GM18526 (cell line): ENCODE measurements at regions not wholly inside any gene's neighbourhood (a gene's known extent, or its start where the extent isn't known, plus 50 kb on each side); places are given as distances from the start of the nearest gene placed in this dataset.

ENCODE experiments used
- POLR2A ChIP-seq: IDR thresholded peaks from 3 replicates; pipeline ENCODE4 v1.6.1; 2011; ENCODE audit not compliant: insufficient read length; ENCODE audit errors: extremely low read depth

- no peak for TF ChIP-seq POLR2A
Observed at GRCh38 chr12:4171742-4172141, 101.8 kb upstream of the CCND2 start.

DNA sequence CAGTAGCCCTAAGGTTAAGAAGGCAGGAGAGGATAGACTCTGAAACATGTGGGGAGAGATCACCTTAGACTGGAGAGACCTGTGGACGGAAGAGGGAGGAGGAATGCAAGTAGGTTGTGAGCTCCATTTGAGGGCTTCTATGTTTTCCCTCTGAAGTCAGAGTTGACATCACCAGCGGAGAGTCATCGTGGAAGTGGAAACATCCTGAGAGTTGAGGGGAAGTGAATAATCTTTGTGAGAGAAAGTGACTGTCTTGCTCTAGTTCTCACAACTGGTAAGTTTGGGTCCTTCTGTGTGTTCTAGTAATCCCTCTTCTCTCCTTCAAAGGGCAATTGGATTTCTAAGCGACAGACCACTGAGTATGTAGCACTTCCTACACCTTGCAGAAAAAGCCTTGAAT is 103.6 kb upstream of the CCND2 start:
- TF ChIP-seq POLR2A, result no peak

- TF ChIP-seq POLR2A, result no peak
Observed at GRCh38 chr12:4169531-4169930, 104.0 kb upstream of the CCND2 start.

DNA sequence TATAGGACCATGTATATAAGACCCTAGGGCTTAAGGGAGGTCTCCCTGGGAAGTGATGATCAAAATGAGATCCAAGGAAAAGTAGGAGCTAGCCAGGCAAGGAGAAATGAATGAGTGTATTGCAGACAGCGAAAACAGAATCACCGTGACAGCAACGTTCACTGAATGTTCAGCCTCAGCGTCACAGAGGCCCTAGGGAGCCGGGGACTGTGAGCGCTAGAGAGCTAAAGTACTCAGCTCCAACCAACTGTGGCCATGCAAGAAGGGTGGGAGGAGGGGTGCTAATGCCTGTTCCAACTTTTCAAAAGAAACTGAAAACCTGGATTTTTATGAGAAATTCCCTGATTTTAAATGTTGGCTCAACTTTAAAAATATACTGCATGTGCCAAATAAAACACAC is 105.5 kb upstream of the CCND2 start:
- TF ChIP-seq POLR2A, result no peak

DNA sequence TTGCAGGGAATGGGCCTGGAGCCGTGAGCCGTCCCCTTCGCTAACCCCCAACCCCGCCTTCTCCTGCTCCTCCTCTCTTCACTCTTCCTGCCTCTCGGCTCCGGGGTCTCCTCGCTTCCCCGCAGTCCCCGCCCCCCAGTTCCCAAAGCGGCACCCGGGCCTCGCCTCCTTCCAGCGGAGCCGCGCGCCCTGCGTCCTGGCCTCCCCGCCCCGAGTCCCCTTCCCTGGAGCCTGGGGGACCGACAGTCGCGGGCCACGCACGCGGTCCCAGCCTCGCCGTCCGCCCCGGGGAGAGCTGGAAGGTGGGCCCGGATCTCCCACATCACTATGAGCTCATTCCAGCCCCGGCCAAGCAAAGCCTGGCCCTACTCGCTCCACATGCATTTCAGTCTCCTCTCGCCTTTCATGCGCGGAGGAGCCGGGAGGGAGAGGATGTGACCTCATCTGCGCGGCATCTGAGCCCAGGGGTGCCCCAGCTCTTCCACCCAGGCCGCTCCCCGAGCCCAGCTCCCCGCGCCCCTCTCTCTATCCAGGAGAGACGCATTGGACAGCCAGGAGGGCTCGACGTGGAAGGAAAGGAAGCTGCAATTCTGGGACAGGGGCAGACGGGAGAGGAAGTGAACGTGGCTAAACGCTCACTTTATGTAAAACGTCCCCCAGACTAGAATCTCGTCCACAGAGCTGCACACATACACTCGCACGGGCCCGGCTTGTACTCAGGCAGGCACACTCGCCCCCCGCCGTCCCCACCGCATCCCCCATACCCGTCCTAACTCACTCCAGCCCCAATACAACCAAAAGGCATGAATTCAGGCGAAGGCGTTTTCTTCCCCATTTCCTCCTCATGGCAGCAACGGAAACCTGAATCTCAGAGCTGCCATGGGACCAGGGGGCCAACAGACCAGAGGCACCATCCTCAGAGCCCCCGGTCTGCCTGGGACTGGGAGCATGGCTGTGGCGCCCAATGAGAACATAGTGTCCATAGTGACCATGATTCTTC is 108.7 kb upstream of the CCND2 start:
- TF ChIP-seq POLR2A, result peak; percentile 49

DNA sequence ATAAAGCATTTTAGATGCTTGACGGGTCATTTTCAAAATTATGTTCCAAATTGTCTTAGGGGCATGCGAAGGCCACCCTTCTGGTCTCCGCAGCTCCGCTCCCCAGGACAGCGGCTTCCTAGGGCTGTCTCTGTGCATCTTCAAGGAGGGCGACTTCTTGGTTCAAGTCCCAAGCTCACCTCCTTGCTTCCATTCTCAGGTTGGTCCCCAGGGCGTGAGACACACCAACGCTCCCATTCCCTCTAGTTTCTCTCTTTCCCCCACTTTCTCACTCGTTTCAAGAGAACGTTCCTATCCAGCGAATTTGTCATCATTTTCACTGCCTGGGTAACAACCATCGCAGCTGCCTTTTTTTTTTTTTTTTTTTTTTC is 109.4 kb upstream of the CCND2 start:
- TF ChIP-seq POLR2A, result no peak

DNA sequence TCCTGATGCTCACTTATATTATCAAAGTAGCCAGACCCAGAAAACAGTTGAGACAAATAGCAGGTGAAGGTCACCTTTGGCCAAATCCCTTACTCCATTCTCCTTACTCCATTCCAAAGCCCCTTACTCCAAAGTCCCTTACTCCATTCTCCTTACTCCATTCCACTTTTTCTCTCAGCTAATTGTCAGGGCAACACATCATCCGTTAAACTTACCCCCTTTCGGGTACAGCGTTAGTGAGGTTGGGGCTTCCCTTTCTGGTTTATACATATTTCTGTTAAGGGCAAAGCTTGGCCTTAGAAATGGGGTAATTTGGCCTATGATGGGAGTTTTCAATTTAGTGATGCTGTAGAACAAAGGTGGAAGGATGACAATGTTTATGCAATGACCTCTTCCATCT is 111.8 kb upstream of the CCND2 start:
- no peak for TF ChIP-seq POLR2A

- TF ChIP-seq POLR2A, result no peak
Observed at GRCh38 chr12:4160314-4161040, 113.1 kb upstream of the CCND2 start.

- TF ChIP-seq POLR2A, result no peak
Observed at GRCh38 chr12:4159851-4160250, 113.7 kb upstream of the CCND2 start.

- no peak for TF ChIP-seq POLR2A
Observed at GRCh38 chr12:4158306-4158705, 115.3 kb upstream of the CCND2 start.

DNA sequence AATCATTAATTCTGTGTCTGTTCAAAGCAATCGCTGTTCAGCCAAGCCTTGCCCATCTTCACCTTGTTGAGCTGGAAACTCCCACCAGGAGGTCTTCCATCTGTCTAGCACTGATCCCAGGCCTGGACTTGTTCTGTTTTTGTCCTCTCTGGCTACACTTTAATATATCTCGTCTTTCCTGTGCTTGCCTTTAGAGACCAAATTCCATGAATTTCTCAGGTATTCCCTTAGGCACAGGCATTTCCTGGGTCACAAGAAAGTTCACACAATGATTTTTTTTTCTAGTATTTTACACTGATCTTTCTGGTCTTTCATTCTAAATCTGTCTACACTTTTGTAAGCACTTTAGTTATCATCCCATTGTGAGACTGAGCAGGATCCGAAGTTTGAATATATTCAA is 116.4 kb upstream of the CCND2 start:
- TF ChIP-seq POLR2A, result no peak

- TF ChIP-seq POLR2A, result no peak
Observed at GRCh38 chr12:4156317-4156716, 117.2 kb upstream of the CCND2 start.

DNA sequence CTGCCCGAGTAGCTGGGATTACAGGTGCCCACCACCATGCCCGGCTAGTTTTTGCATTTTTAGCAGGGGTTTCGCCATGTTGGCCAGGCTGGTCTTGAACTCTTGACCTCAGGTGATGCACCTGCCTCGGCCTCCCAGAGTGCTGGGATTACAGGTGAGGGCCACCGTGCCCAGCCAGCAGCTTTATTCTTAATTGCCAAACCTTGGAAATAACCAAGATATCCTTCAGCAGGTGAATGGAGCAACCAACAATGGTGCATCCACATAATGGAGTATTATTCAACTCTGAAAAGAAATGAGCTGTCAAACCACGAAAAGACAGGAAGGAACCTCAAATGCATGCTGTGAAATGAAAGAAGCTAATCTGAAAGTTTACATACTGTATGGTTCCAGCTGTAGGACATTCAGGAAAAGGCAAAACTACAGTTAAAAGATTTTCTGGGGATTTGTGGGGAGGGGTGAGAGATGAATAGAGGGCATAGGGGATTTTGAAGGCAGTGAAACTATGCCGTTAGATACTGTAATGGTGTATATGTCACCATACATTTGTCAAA is 118.8 kb upstream of the CCND2 start:
- TF ChIP-seq POLR2A, result no peak

DNA sequence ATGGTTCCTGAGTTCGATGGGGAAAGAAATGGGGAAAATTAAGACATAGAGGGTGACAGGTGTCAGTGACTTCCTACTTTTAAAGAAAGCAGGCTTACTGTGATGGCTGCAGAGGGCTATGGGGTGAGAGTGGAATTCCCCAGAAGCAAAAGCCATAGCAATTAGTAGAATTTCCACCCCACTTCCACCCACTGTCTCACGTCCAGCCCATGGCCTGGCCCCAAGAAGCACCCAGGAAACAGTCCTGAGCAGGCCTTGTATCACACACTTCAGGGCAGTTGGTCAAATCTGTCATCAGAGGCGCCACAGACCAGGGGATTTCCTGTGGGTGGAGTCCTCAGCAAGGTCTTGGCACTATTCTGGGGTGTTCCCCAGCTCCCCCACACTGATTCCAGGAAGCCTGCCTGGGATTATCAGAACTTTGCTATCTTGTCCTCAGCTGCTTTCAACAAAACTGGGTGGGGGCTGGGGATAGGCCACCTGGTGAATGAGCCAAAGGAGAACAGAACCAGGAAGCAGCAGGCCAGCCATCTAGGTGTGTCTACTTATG is 120.1 kb upstream of the CCND2 start:
- TF ChIP-seq POLR2A, result peak; percentile 31

- TF ChIP-seq POLR2A, result no peak
Observed at GRCh38 chr12:4152145-4152795, 121.3 kb upstream of the CCND2 start.

- no peak for TF ChIP-seq POLR2A
Observed at GRCh38 chr12:4151362-4152121, 122.0 kb upstream of the CCND2 start.
